Neural progenitor cell (in vitro differentiated cells): ENCODE measurements at regions not wholly inside any gene's neighbourhood (a gene's known extent, or its start where the extent isn't known, plus 50 kb on each side); places are given as distances from the start of the nearest gene placed in this dataset.
A peak's percentile ranks its signal among the peaks of the same experiment; 100 is the strongest.

Experiments used
- DNase-seq: peaks from one replicate; pipeline ENCODE4 v3.0.0-alpha.2; 2016; ENCODE audit warnings: low spot score
- H2AFZ ChIP-seq: fragments of 200-600 bp; sonication (generic); replicated peaks from 2 replicates; pipeline ENCODE4 v1.6.1; 2016; ENCODE audit warnings: antibody characterized with exemption
- H3F3A ChIP-seq: fragments of 200-600 bp; sonication (generic); 2 replicates; pipeline ENCODE4 v1.6.1; 2016; ENCODE audit warnings: antibody characterized with exemption, low read depth
- H3K27ac ChIP-seq: fragments of 200-600 bp; sonication (generic); 2 replicates; pipeline ENCODE4 v1.5.1; 2016; ENCODE audit warnings: mild to moderate bottlenecking
- H3K27me3 ChIP-seq: fragments of 200-600 bp; sonication (generic); 2 replicates; pipeline ENCODE4 v1.6.1; 2016; ENCODE audit warnings: mild to moderate bottlenecking, moderate library complexity
- H3K36me3 ChIP-seq: fragments of 200-600 bp; sonication (generic); 2 replicates; pipeline ENCODE4 v1.5.1; 2016
- H3K4me1 ChIP-seq: fragments of 200-600 bp; sonication (generic); 2 replicates; pipeline ENCODE4 v1.6.1; 2016; ENCODE audit warnings: mixed run types
- H3K4me2 ChIP-seq: fragments of 200-600 bp; sonication (generic); 2 replicates; pipeline ENCODE4 v1.6.1; 2016
- H3K4me3 ChIP-seq: fragments of 200-600 bp; sonication (generic); 2 replicates; pipeline ENCODE4 v1.5.1; 2016
- H3K79me2 ChIP-seq: fragments of 200-600 bp; sonication (generic); 2 replicates; pipeline ENCODE4 v1.6.1; 2016; ENCODE audit warnings: low read depth
- H3K9ac ChIP-seq: fragments of 200-600 bp; sonication (generic); 2 replicates; pipeline ENCODE4 v1.6.1; 2016
- H3K9me3 ChIP-seq: fragments of 200-600 bp; sonication (generic); 2 replicates; pipeline ENCODE4 v1.5.1; 2016; ENCODE audit warnings: low read depth
- H4K20me1 ChIP-seq: fragments of 200-600 bp; sonication (generic); 2 replicates; pipeline ENCODE4 v1.6.1; 2016; ENCODE audit warnings: low read depth
- H3K27ac Mint-ChIP-seq: 3 replicates; pipeline ENCODE4 v1.8.0; 2021; ENCODE audit warnings: mixed read lengths
- H3K27me3 Mint-ChIP-seq: 2 replicates; pipeline ENCODE4 v1.8.0; 2022; ENCODE audit warnings: low read depth, mild to moderate bottlenecking, inconsistent platforms, moderate library complexity, mixed read lengths; ENCODE audit not compliant: insufficient read depth
- H3K36me3 Mint-ChIP-seq: 3 replicates; pipeline ENCODE4 v1.8.0; 2021; ENCODE audit warnings: mixed read lengths
- H3K4me1 Mint-ChIP-seq: 3 replicates; pipeline ENCODE4 v1.8.0; 2021; ENCODE audit warnings: mixed read lengths
- H3K4me3 Mint-ChIP-seq: 3 replicates; pipeline ENCODE4 v1.8.0; 2021; ENCODE audit warnings: mild to moderate bottlenecking, moderate library complexity, mixed read lengths
- H3K9me3 Mint-ChIP-seq: 3 replicates; pipeline ENCODE4 v1.8.0; 2020; ENCODE audit warnings: mixed read lengths
- CTCF ChIP-seq: fragments of 200-600 bp; sonication (generic); IDR thresholded peaks from 2 replicates; pipeline ENCODE4 v1.5.1; 2017; ENCODE audit warnings: antibody characterized with exemption, mild to moderate bottlenecking
- EZH2 ChIP-seq: fragments of 200-600 bp; sonication (generic); IDR thresholded peaks from 2 replicates; pipeline ENCODE4 v1.6.1; 2017; ENCODE audit warnings: antibody characterized with exemption, mild to moderate bottlenecking, moderate library complexity
- EZH2phosphoT487 ChIP-seq: fragments of 200-600 bp; sonication (generic); IDR thresholded peaks from 2 replicates; pipeline ENCODE4 v1.6.1; 2017; ENCODE audit warnings: antibody characterized with exemption

DNA sequence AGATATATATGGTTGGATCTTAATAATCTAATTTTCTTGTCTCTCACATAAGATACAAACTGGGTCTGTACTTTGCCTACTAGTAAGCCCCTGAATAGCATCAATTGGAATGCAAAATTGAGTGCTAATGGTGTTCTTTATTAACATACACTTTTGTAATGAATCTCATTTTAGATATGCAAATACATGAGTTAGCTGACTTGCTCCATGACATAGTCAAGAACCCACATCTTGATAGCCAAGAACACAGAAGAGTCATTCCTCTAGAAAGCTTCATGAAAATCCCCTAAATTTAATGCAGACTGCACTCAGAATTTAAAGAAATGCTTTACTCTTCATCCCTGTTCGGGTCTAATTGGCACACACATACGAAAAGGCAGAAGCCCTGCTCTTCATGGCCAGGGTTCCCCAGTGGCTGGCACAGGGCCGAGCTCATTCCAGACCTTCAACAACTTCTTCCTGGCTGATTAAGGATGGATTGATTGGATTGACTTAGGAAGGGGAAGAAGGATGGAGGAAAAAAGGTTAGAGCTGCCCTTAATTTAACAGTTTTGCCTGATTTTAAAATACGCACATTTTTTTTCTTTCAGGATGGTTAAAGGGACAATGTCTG is 431.1 kb upstream of the KLF6 start:
- Mint-ChIP-seq H3K9me3 (peaks cover under 1% of the 10 kb centered on the region), H3K27me3 (peaks cover 8% of the 10 kb centered on the region), H3K36me3 (no peaks in the 10 kb centered on the region), H3K27ac (no peak overlapping the region), H3K4me1 (peaks cover 40% of the 10 kb centered on the region), H3K4me3 (no peak overlapping the region)
- H3K27me3 ChIP-seq = no peaks in the 10 kb centered on the region
- peaks cover 17% of the 10 kb centered on the region for H3K4me1 ChIP-seq
- TF ChIP-seq EZH2phosphoT487 = no peak
- TF ChIP-seq CTCF = no peak
- TF ChIP-seq EZH2 = no peak
- no peak overlapping the region for H2AFZ ChIP-seq
- H3K9me3 ChIP-seq = no peaks in the 10 kb centered on the region
- H3K4me2 ChIP-seq = no peak overlapping the region
- no peak overlapping the region for H3K9ac ChIP-seq
- no peaks in the 10 kb centered on the region for H3K79me2 ChIP-seq
- no peak for DNase-seq
- no peak overlapping the region for H3K4me3 ChIP-seq
- H3K36me3 ChIP-seq = no peaks in the 10 kb centered on the region
- H3K27ac ChIP-seq = no peak overlapping the region
- no peaks in the 10 kb centered on the region for H4K20me1 ChIP-seq
- H3F3A ChIP-seq = peaks cover 15% of the 10 kb centered on the region

DNA sequence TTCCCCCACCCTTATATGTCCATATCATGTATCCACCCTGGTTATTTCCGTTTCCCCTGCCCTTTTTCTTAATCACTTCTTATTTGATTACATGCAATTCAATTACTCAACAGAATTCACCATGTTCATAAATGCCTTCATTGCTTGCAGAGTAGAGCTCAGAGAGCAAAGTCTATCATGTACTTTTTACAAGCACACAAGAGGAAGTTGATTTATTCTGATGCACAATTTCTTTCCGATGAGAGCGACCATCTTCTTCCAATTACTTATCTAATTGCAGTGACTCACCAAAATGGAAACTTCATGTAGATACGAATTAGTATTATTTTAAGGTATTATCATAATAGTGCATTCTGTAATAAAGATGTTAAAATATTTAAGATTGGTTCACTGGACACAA is 430.5 kb upstream of the KLF6 start:
- Histone ChIP-seq H3K27me3 (no peaks in the 10 kb centered on the region), H3K9ac (no peak overlapping the region), H3K4me1 (peaks cover 11% of the 10 kb centered on the region), H3K4me2 (no peak overlapping the region), H3K9me3 (no peaks in the 10 kb centered on the region), H4K20me1 (no peaks in the 10 kb centered on the region), H3K36me3 (no peaks in the 10 kb centered on the region), H2AFZ (no peak overlapping the region), H3F3A (peaks cover 10% of the 10 kb centered on the region), H3K27ac (no peak overlapping the region), H3K4me3 (no peak overlapping the region), H3K79me2 (no peaks in the 10 kb centered on the region)
- Mint-ChIP-seq H3K27me3 (peaks cover 8% of the 10 kb centered on the region), H3K4me1 (peaks cover 36% of the 10 kb centered on the region), H3K36me3 (no peaks in the 10 kb centered on the region), H3K4me3 (no peak overlapping the region), H3K9me3 (no peaks in the 10 kb centered on the region), H3K27ac (peak overlapping the region; percentile 29)
- DNase-seq = no peak
- TF ChIP-seq CTCF (no peak), EZH2 (no peak), EZH2phosphoT487 (no peak)

- Histone ChIP-seq H3F3A (peaks cover 8% of the 10 kb centered on the region), H3K9ac (no peak overlapping the region), H4K20me1 (no peaks in the 10 kb centered on the region), H3K9me3 (no peaks in the 10 kb centered on the region), H3K36me3 (no peaks in the 10 kb centered on the region), H3K4me2 (no peak overlapping the region), H3K27me3 (no peaks in the 10 kb centered on the region), H3K27ac (no peak overlapping the region), H2AFZ (no peak overlapping the region), H3K4me3 (no peak overlapping the region), H3K4me1 (peaks cover 5% of the 10 kb centered on the region), H3K79me2 (no peaks in the 10 kb centered on the region)
- H3K27me3 Mint-ChIP-seq = peaks cover 8% of the 10 kb centered on the region
- TF ChIP-seq CTCF (no peak), EZH2 (no peak), EZH2phosphoT487 (no peak)
- no peaks in the 10 kb centered on the region for H3K9me3 Mint-ChIP-seq
- H3K4me3 Mint-ChIP-seq = no peak overlapping the region
- DNase-seq = no peak
- peaks cover 34% of the 10 kb centered on the region for H3K4me1 Mint-ChIP-seq
- H3K36me3 Mint-ChIP-seq = no peaks in the 10 kb centered on the region
- no peak overlapping the region for H3K27ac Mint-ChIP-seq
These were observed 429.9 kb upstream of the KLF6 start for GRCh38 chr10:4214908-4215307.
